K562 (cell line): ENCODE measurements at regions not wholly inside any gene's neighbourhood (a gene's known extent, or its start where the extent isn't known, plus 50 kb on each side); places are given as distances from the start of the nearest gene placed in this dataset.

ENCODE experiments used
- CREB1 ChIP-seq, 2 experiments: sonication (generic) in 1 of 2; formaldehyde crosslinking in 1 of 2; IDR thresholded peaks; 2 replicates each; pipeline versions ENCODE4 v1.6.1 to v1.8.0; 2012 to 2022; ENCODE audit warnings: inconsistent platforms in 1 of 2, mild to moderate bottlenecking in 1 of 2, missing genetic modification reagents in 1 of 2, moderate library complexity in 1 of 2
- EP300 ChIP-seq: IDR thresholded peaks from 2 replicates; pipeline ENCODE4 v1.6.1; 2012; ENCODE audit warnings: low read length, improper control_type of control experiment
- FOXK2 ChIP-seq, 2 experiments: fragments of 450-650 bp; IDR thresholded peaks in 1 of 2; conservative IDR thresholded peaks in 1 of 2; 2 replicates each; pipeline ENCODE4 v1.6.1; 2016; ENCODE audit warnings: low read depth in 2 of 2, mild to moderate bottlenecking in 1 of 2
- KAT2B ChIP-seq: IDR thresholded peaks from one replicate; pipeline ENCODE4 v1.6.1; 2012; ENCODE audit warnings: low read depth, mild to moderate bottlenecking, control low read depth, inconsistent platforms, low read length, moderate library complexity
- KLF6 ChIP-seq: fragments of 250-450 bp; sonication (Bioruptor Pico); IDR thresholded peaks from 2 replicates; pipeline ENCODE4 v1.4.0; 2020; ENCODE audit warnings: mild to moderate bottlenecking, moderate library complexity, borderline replicate concordance
- NCOA1 ChIP-seq: fragments of 450-650 bp; IDR thresholded peaks from 2 replicates; pipeline ENCODE4 v1.6.1; 2016; ENCODE audit warnings: low read depth
- NFYB ChIP-seq: IDR thresholded peaks from 2 replicates; pipeline ENCODE4 v1.6.1; 2011; ENCODE audit warnings: mild to moderate bottlenecking, moderate library complexity; ENCODE audit not compliant: insufficient read length; ENCODE audit errors: extremely low read depth
- NR3C1 ChIP-seq: sonication (generic); formaldehyde crosslinking; IDR thresholded peaks from 2 replicates; pipeline ENCODE4 v1.8.1; 2022; ENCODE audit warnings: missing genetic modification reagents
- POLR2AphosphoS5 ChIP-seq: IDR thresholded peaks from 2 replicates; pipeline ENCODE4 v1.6.1; 2011; ENCODE audit warnings: mild to moderate bottlenecking, low read depth, low read length, moderate library complexity; ENCODE audit not compliant: control insufficient read depth, insufficient read depth
- SPI1 ChIP-seq: IDR thresholded peaks from 2 replicates; pipeline ENCODE4 v1.6.1; 2011; ENCODE audit warnings: low read depth, low read length, control low read depth, borderline replicate concordance
- ZHX1 ChIP-seq: fragments of 150-350 bp; conservative IDR thresholded peaks from 2 replicates; pipeline ENCODE4 v1.6.1; 2014; ENCODE audit warnings: low read length
- ZNF780A ChIP-seq: fragments of 250-450 bp; sonication (Bioruptor Pico); IDR thresholded peaks from 2 replicates; pipeline ENCODE4 v1.5.0; 2021; ENCODE audit warnings: mild to moderate bottlenecking
- TF ChIP-seq, protein P1 (sequence below), 2 experiments: fragments of 450-650 bp in 1 of 2; sonication (generic) in 1 of 2; formaldehyde crosslinking; conservative IDR thresholded peaks; 2 replicates each; pipeline versions ENCODE4 v1.4.0 to v1.8.1; 2020 to 2022; ENCODE audit warnings: mild to moderate bottlenecking in 1 of 2, missing genetic modification reagents in 1 of 2

GRCh38 chr4:177587989-177588388 lies 145.8 kb upstream of the AGA start:
- TF ChIP-seq NFYB (no peak), ZHX1 (no peak), CREB1 (IDR thresholded peaks at IDR 0.05) (no peak), CREB1 (CRISPR knock-in tag; IDR thresholded peaks at IDR 0.05) (no peak), SPI1 (no peak), KLF6 (no peak), KAT2B (no peak), EP300 (no peak), POLR2AphosphoS5 (no peak), NR3C1 (no peak), FOXK2 (conservative IDR thresholded peaks at IDR 0.05 in 1 of 2, IDR thresholded peaks at IDR 0.05 in 1 of 2; ENCODE audit: low read depth in 2 of 2) (no peak), ZNF780A (no peak), NCOA1 (no peak)
- TF ChIP-seq, protein P1, sequence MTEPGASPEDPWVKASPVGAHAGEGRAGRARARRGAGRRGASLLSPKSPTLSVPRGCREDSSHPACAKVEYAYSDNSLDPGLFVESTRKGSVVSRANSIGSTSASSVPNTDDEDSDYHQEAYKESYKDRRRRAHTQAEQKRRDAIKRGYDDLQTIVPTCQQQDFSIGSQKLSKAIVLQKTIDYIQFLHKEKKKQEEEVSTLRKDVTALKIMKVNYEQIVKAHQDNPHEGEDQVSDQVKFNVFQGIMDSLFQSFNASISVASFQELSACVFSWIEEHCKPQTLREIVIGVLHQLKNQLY (CRISPR knock-in tag; conservative IDR thresholded peaks at IDR 0.05), result no peak
